ENCODE measurements at regions not wholly inside any gene's neighbourhood (a gene's known extent, or its start where the extent isn't known, plus 50 kb on each side); places are given as distances from the start of the nearest gene placed in this dataset.

GRCh38 chr12:76206677-76207072, 122.2 kb upstream of the NAP1L1 start:
- ATAC-seq (no peak), DNase-seq (no peak)
- in situ Hi-C loops (cut with MboI; ENCODE audit: low sequenced_read_pairs in 4 of 4): no loop called here
- Histone ChIP-seq H3K27me3 (no peaks in the 10 kb centered on the region), H3K4me3 (no peak overlapping the region), H3K27ac (no peak overlapping the region), H3K9me3 (peaks cover 0 to 4% (median 0%) of the 10 kb centered on the region in 3 donors), H3K4me1 (no peaks in the 10 kb centered on the region), H3K36me3 (no peaks in the 10 kb centered on the region)
- TF ChIP-seq CTCF (IDR thresholded peaks at IDR 0.05 in 4 of 5, conservative IDR thresholded peaks at IDR 0.05 in 1 of 5): no peak
- no peak for TF ChIP-seq POLR2A (IDR thresholded peaks at IDR 0.05)
- intact Hi-C loops (cut with DNase I; ENCODE audit: low total_unique reads): no loop called here

- H3K4me3 ChIP-seq: no peak overlapping the region
Observed at GRCh38 chr12:76206039-76206676, 121.7 kb upstream of the NAP1L1 start.

GRCh38 chr12:76202621-76203020, 118.1 kb upstream of the NAP1L1 start:
- intact Hi-C loops (cut with DNase I; ENCODE audit: low total_unique reads): no loop called here
- DNase-seq: no peak
- Histone ChIP-seq H3K9me3 (peaks cover 0 to 11% (median 0%) of the 10 kb centered on the region in 3 donors), H3K27me3 (no peaks in the 10 kb centered on the region), H3K36me3 (no peaks in the 10 kb centered on the region), H3K27ac (no peak overlapping the region), H3K4me1 (no peaks in the 10 kb centered on the region), H3K4me3 (no peak overlapping the region)
- no peak for ATAC-seq
- TF ChIP-seq CTCF (IDR thresholded peaks at IDR 0.05 in 4 of 5, conservative IDR thresholded peaks at IDR 0.05 in 1 of 5) (no peak), POLR2A (IDR thresholded peaks at IDR 0.05) (no peak)
- in situ Hi-C loops (cut with MboI; ENCODE audit: low sequenced_read_pairs in 4 of 4): no loop called here

More at GRCh38 chr12:76206039-76206676, 121.7 kb upstream of the NAP1L1 start:
- in situ Hi-C loops (cut with MboI; ENCODE audit: low sequenced_read_pairs in 4 of 4): no loop called here
- Histone ChIP-seq H3K4me1 (no peaks in the 10 kb centered on the region), H3K36me3 (no peaks in the 10 kb centered on the region), H3K27ac (no peak overlapping the region), H3K27me3 (no peaks in the 10 kb centered on the region), H3K9me3 (peaks cover 0 to 4% (median 0%) of the 10 kb centered on the region in 3 donors)
- intact Hi-C loops (cut with DNase I; ENCODE audit: low total_unique reads): no loop called here
- no peak for DNase-seq
- no peak for ATAC-seq
- TF ChIP-seq POLR2A (IDR thresholded peaks at IDR 0.05): no peak
- no peak for TF ChIP-seq CTCF (IDR thresholded peaks at IDR 0.05 in 4 of 5, conservative IDR thresholded peaks at IDR 0.05 in 1 of 5)

- ATAC-seq (no peak), DNase-seq (no peak)
- TF ChIP-seq CTCF (IDR thresholded peaks at IDR 0.05 in 4 of 5, conservative IDR thresholded peaks at IDR 0.05 in 1 of 5) (no peak), POLR2A (IDR thresholded peaks at IDR 0.05) (no peak)
- intact Hi-C loops (cut with DNase I; ENCODE audit: low total_unique reads): no loop called here
- H3K9me3 ChIP-seq: peaks cover 0 to 11% (median 0%) of the 10 kb centered on the region in 3 donors
- no peaks in the 10 kb centered on the region for H3K36me3 ChIP-seq
- no peaks in the 10 kb centered on the region for H3K4me1 ChIP-seq
- H3K27me3 ChIP-seq: no peaks in the 10 kb centered on the region
- no peak overlapping the region for H3K27ac ChIP-seq
- in situ Hi-C loops (cut with MboI; ENCODE audit: low sequenced_read_pairs in 4 of 4): no loop called here
- H3K4me3 ChIP-seq: no peak overlapping the region
Observed at GRCh38 chr12:76201758-76202157, 117.3 kb upstream of the NAP1L1 start.

- Histone ChIP-seq H3K4me3 (no peak overlapping the region), H3K4me1 (no peaks in the 10 kb centered on the region), H3K27ac (no peak overlapping the region), H3K27me3 (no peaks in the 10 kb centered on the region), H3K36me3 (no peaks in the 10 kb centered on the region), H3K9me3 (peaks cover 0 to 11% (median 0%) of the 10 kb centered on the region in 3 donors)
- DNase-seq (no peak), ATAC-seq (no peak)
- intact Hi-C loops (cut with DNase I; ENCODE audit: low total_unique reads): no loop called here
- in situ Hi-C loops (cut with MboI; ENCODE audit: low sequenced_read_pairs in 4 of 4): no loop called here
- TF ChIP-seq POLR2A (IDR thresholded peaks at IDR 0.05): no peak
- no peak for TF ChIP-seq CTCF (IDR thresholded peaks at IDR 0.05 in 4 of 5, conservative IDR thresholded peaks at IDR 0.05 in 1 of 5)
Observed at GRCh38 chr12:76201316-76201715, 116.8 kb upstream of the NAP1L1 start.

All from gastrocnemius medialis (tissue), 4 donors.